GM23248 (cell line): ENCODE measurements at regions not wholly inside any gene's neighbourhood (a gene's known extent, or its start where the extent isn't known, plus 50 kb on each side); places are given as distances from the start of the nearest gene placed in this dataset.

Experiments
- EZH2 ChIP-seq: fragments of 200-600 bp; sonication (generic); IDR thresholded peaks from 2 replicates; pipeline ENCODE4 v1.6.1; 2018; ENCODE audit warnings: antibody characterized with exemption, mild to moderate bottlenecking; ENCODE audit not compliant: insufficient read depth, poor library complexity, severe bottlenecking
- EZH2phosphoT487 ChIP-seq: fragments of 200-600 bp; sonication (generic); IDR thresholded peaks from 2 replicates; pipeline ENCODE4 v1.6.1; 2018; ENCODE audit warnings: antibody characterized with exemption, moderate library complexity, mild to moderate bottlenecking, low read depth; ENCODE audit not compliant: insufficient read depth

GRCh38 chr14:37939442-37940028 lies 268.2 kb upstream of the SSTR1 start:
- TF ChIP-seq EZH2phosphoT487 (no peak), EZH2 (no peak)
